HepG2 (cell line): ENCODE measurements at regions not wholly inside any gene's neighbourhood (a gene's known extent, or its start where the extent isn't known, plus 50 kb on each side); places are given as distances from the start of the nearest gene placed in this dataset.

Source experiments
- EP300 ChIP-seq, 3 experiments: sonication (generic) in 1 of 3; formaldehyde crosslinking in 1 of 3; IDR thresholded peaks; 2 replicates each; pipeline versions ENCODE4 v1.5.1 to v1.6.1; 2011 to 2020; ENCODE audit warnings: low read depth in 2 of 3, low read length in 2 of 3, borderline replicate concordance in 1 of 3, improper control_type of control experiment in 1 of 3, mild to moderate bottlenecking in 1 of 3, missing genetic modification reagents in 1 of 3, moderate library complexity in 1 of 3
- HNRNPK ChIP-seq: fragments of 200-400 bp; formaldehyde crosslinking; IDR thresholded peaks from 2 replicates; pipeline ENCODE4 v1.6.1; 2018; ENCODE audit warnings: low read length, low read depth, moderate library complexity, mild to moderate bottlenecking; ENCODE audit not compliant: poor library complexity, severe bottlenecking
- IRF2 ChIP-seq: IDR thresholded peaks from 2 replicates; pipeline ENCODE4 v1.6.1; 2018; ENCODE audit warnings: missing genetic modification reagents, missing compliant biosample characterization
- KDM2A ChIP-seq: sonication (generic); formaldehyde crosslinking; IDR thresholded peaks from 2 replicates; pipeline ENCODE4 v1.4.0; 2020; ENCODE audit warnings: low read depth, missing genetic modification reagents, borderline replicate concordance
- MIER3 ChIP-seq: IDR thresholded peaks from 2 replicates; pipeline ENCODE4 v1.6.1; 2016; ENCODE audit warnings: missing compliant biosample characterization, borderline replicate concordance
- MXD4 ChIP-seq: IDR thresholded peaks from 2 replicates; pipeline ENCODE4 v1.6.1; 2016; ENCODE audit warnings: mild to moderate bottlenecking, missing biosample characterization, missing genetic modification reagents
- PBX2 ChIP-seq: IDR thresholded peaks from 2 replicates; pipeline ENCODE4 v1.6.1; 2016; ENCODE audit warnings: control low read depth
- PHF8 ChIP-seq: sonication (generic); formaldehyde crosslinking; IDR thresholded peaks from 2 replicates; pipeline ENCODE4 v1.5.0; 2020; ENCODE audit warnings: missing genetic modification reagents
- SAFB2 ChIP-seq: sonication (generic); formaldehyde crosslinking; IDR thresholded peaks from 2 replicates; pipeline ENCODE4 v1.5.1; 2020; ENCODE audit warnings: missing genetic modification reagents, low read depth, mild to moderate bottlenecking, borderline replicate concordance
- STAG1 ChIP-seq: sonication (generic); formaldehyde crosslinking; IDR thresholded peaks from 2 replicates; pipeline ENCODE4 v1.4.0; 2020; ENCODE audit warnings: missing genetic modification reagents
- ZBTB10 ChIP-seq: sonication (generic); formaldehyde crosslinking; IDR thresholded peaks from 2 replicates; pipeline ENCODE4 v1.4.0; 2020; ENCODE audit warnings: missing genetic modification reagents, borderline replicate concordance
- ZKSCAN8 ChIP-seq: IDR thresholded peaks from 2 replicates; pipeline ENCODE4 v1.6.1; 2016; ENCODE audit warnings: borderline replicate concordance, missing genetic modification reagents, missing compliant biosample characterization
- ZNF281 ChIP-seq: sonication (generic); formaldehyde crosslinking; IDR thresholded peaks from 2 replicates; pipeline ENCODE4 v1.4.0; 2020; ENCODE audit warnings: missing genetic modification reagents, borderline replicate concordance
- ZNF737 ChIP-seq: sonication (generic); formaldehyde crosslinking; IDR thresholded peaks from 2 replicates; pipeline ENCODE4 v1.5.0; 2020; ENCODE audit warnings: missing genetic modification reagents, mild to moderate bottlenecking, borderline replicate concordance
- TF ChIP-seq, protein P1 (sequence below): sonication (generic); formaldehyde crosslinking; IDR thresholded peaks from 2 replicates; pipeline ENCODE4 v1.5.0; 2020; ENCODE audit warnings: mild to moderate bottlenecking, low read depth, missing genetic modification reagents, borderline replicate concordance
- TF ChIP-seq, protein P2 (sequence below): sonication (generic); formaldehyde crosslinking; IDR thresholded peaks from 2 replicates; pipeline ENCODE4 v1.5.1; 2020; ENCODE audit warnings: mild to moderate bottlenecking, missing genetic modification reagents, moderate library complexity

DNA sequence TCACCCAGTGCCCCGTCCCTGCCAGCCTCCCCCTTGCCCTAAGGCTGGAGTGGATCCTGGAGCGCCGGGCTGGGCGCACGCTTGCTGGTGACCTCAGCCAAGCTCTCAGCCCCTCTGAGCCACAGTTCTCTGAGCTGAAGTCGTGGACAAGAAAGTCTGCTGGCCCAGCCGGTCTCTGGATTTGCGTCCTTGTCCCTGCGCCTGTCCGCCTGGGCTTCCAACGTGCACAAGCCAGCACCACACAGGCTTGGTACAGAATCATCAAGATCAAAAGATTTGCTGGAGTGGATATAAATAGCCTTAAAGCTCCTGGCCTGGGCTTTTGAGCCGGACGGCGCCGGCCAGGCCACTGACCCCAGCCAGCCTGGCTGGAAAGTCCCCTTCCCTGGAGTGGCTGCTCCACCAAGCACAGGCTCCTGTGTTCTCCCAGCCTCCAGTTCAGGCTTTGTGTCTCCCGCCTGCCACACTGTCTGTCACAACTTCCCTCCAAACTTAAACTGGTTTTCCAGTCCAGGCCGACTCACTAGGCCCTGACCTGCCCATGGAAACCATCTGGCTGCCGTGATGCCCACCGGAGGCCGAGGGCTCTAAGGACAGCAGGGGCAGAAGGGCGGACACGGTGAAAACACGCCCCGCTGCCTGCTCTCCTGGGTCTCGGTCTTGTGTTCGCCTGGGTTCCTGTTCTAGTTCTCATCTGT lies 156.2 kb downstream of the NUP210 start (continued):
- 0 out of 2 replicates have a peak, but pooled peaks have one; percentile 32 for TF ChIP-seq ZBTB10 (CRISPR knock-in tag)
- TF ChIP-seq ZKSCAN8: peak; percentile 52; the same call in 1 of the 2 replicates
- TF ChIP-seq, protein P1, sequence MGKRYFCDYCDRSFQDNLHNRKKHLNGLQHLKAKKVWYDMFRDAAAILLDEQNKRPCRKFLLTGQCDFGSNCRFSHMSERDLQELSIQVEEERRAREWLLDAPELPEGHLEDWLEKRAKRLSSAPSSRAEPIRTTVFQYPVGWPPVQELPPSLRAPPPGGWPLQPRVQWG (CRISPR knock-in tag): no peak
- no peak for TF ChIP-seq SAFB2 (CRISPR knock-in tag)
- TF ChIP-seq STAG1 (CRISPR knock-in tag): 0 out of 2 replicates have a peak, but pooled peaks have one; percentile 15
- TF ChIP-seq IRF2 (CRISPR knock-in tag): peak; percentile 62
- TF ChIP-seq, protein P2, sequence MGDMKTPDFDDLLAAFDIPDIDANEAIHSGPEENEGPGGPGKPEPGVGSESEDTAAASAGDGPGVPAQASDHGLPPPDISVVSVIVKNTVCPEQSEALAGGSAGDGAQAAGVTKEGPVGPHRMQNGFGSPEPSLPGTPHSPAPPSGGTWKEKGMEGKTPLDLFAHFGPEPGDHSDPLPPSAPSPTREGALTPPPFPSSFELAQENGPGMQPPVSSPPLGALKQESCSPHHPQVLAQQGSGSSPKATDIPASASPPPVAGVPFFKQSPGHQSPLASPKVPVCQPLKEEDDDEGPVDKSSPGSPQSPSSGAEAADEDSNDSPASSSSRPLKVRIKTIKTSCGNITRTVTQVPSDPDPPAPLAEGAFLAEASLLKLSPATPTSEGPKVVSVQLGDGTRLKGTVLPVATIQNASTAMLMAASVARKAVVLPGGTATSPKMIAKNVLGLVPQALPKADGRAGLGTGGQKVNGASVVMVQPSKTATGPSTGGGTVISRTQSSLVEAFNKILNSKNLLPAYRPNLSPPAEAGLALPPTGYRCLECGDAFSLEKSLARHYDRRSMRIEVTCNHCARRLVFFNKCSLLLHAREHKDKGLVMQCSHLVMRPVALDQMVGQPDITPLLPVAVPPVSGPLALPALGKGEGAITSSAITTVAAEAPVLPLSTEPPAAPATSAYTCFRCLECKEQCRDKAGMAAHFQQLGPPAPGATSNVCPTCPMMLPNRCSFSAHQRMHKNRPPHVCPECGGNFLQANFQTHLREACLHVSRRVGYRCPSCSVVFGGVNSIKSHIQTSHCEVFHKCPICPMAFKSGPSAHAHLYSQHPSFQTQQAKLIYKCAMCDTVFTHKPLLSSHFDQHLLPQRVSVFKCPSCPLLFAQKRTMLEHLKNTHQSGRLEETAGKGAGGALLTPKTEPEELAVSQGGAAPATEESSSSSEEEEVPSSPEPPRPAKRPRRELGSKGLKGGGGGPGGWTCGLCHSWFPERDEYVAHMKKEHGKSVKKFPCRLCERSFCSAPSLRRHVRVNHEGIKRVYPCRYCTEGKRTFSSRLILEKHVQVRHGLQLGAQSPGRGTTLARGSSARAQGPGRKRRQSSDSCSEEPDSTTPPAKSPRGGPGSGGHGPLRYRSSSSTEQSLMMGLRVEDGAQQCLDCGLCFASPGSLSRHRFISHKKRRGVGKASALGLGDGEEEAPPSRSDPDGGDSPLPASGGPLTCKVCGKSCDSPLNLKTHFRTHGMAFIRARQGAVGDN (CRISPR knock-in tag): peak; percentile 99
- peak; percentile 52 for TF ChIP-seq PHF8
- TF ChIP-seq HNRNPK: no peak
- TF ChIP-seq KDM2A (CRISPR knock-in tag): peak; percentile 45; the same call in 1 of the 2 replicates
- peak; percentile 35; the same call in 1 of the 2 replicates for TF ChIP-seq MIER3
- TF ChIP-seq MXD4 (CRISPR knock-in tag): no peak
- TF ChIP-seq ZNF281 (CRISPR knock-in tag): no peak
- peak; percentile 54 to 58; a peak in 1 of 4 replicates for TF ChIP-seq EP300 (IDR thresholded peaks at IDR 0.05; ENCODE audit: low read depth in 2 of 2, low read length in 2 of 2)
- TF ChIP-seq EP300 (CRISPR knock-in tag; IDR thresholded peaks at IDR 0.05; ENCODE audit: borderline replicate concordance): peak; percentile 30; the same call in 1 of the 2 replicates
- 0 out of 2 replicates have a peak, but pooled peaks have one; percentile 38 for TF ChIP-seq PBX2 (CRISPR knock-in tag)
- TF ChIP-seq ZNF737 (CRISPR knock-in tag): no peak
